ENCODE measurements at regions not wholly inside any gene's neighbourhood (a gene's known extent, or its start where the extent isn't known, plus 50 kb on each side); places are given as distances from the start of the nearest gene placed in this dataset.
"Not testable (repeated sequence)": the region's sequence is repeated elsewhere in the genome, so short reads cannot be mapped to it uniquely, and the experiment has no call there.

DNA sequence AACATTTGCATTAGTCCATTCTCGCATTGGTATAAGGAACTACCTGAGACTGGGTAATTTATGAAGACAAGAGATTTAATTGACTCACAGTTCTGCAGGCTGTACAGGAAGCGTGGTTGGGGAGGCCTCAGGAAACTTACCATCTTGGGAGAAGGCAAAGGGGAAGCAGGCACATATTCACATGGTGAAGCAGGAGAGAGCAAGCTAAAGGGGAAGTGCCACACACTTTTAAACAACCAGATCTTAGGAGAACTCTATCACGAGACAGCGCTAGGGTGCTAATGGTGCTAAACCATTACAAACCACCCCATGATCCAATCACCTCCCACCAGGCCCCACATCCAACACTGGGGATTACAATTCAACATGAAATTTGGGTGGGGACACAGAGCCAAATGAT is 201.7 kb upstream of the MGAT5 start:
- intact Hi-C loops (cut with DNase I) = no loop called here

DNA sequence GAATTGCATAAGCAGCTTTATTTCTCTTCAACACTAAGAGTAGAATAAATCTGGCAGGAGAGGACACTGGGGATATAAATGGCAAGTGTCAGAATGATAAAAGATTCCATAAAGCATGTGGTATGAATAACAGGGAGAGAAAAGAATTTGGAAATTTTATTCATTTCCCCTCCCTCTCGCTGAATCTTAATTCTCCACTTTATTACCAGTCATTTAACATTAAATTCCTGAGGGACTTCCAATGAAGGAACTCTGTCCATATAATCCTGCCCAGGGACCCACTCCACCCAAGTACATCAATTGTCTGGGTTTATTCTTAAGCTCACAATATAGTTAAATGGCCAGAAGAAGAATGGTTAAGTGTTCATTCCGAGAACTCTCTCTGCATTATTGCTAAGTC is 197.7 kb upstream of the MGAT5 start:
- no peak overlapping the region for H3K27ac ChIP-seq
- intact Hi-C loops (cut with DNase I) = no loop called here
- TF ChIP-seq, protein P1, sequence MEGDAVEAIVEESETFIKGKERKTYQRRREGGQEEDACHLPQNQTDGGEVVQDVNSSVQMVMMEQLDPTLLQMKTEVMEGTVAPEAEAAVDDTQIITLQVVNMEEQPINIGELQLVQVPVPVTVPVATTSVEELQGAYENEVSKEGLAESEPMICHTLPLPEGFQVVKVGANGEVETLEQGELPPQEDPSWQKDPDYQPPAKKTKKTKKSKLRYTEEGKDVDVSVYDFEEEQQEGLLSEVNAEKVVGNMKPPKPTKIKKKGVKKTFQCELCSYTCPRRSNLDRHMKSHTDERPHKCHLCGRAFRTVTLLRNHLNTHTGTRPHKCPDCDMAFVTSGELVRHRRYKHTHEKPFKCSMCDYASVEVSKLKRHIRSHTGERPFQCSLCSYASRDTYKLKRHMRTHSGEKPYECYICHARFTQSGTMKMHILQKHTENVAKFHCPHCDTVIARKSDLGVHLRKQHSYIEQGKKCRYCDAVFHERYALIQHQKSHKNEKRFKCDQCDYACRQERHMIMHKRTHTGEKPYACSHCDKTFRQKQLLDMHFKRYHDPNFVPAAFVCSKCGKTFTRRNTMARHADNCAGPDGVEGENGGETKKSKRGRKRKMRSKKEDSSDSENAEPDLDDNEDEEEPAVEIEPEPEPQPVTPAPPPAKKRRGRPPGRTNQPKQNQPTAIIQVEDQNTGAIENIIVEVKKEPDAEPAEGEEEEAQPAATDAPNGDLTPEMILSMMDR (IDR thresholded peaks at IDR 0.05) = no peak
- WGBS, 3 donors = 68 to 77% (median 74%) methylated on average over 2 of the region's 2 CpGs
- DNase-seq = no peak
- no peaks in the 10 kb centered on the region for H3K4me1 ChIP-seq
- H3K4me3 ChIP-seq = no peak overlapping the region
- no peaks in the 10 kb centered on the region for H3K9me3 ChIP-seq
- no peak for ATAC-seq
- H3K36me3 ChIP-seq (ENCODE audit: insufficient read depth in 1 of 2, low read depth in 1 of 2) = no peaks in the 10 kb centered on the region
- H3K27me3 ChIP-seq (ENCODE audit: insufficient read depth in 3 of 3, low read length in 2 of 3) = no peaks in the 10 kb centered on the region

More for the DNA sequence above, 201.7 kb upstream of the MGAT5 start:
- H3K27me3 ChIP-seq (ENCODE audit: insufficient read depth in 3 of 3, low read length in 2 of 3) = no peaks in the 10 kb centered on the region
- H3K9me3 ChIP-seq = no peaks in the 10 kb centered on the region
- WGBS, 3 donors = 83 to 90% (median 86%) methylated on average over 4 of the region's 4 CpGs
- H3K4me1 ChIP-seq = no peaks in the 10 kb centered on the region
- no peak overlapping the region for H3K4me3 ChIP-seq
- DNase-seq = no peak
- TF ChIP-seq, protein P1 (IDR thresholded peaks at IDR 0.05) = no peak
- no peaks in the 10 kb centered on the region for H3K36me3 ChIP-seq (ENCODE audit: insufficient read depth in 1 of 2, low read depth in 1 of 2)
- H3K27ac ChIP-seq = no peak overlapping the region
- ATAC-seq = no peak

DNA sequence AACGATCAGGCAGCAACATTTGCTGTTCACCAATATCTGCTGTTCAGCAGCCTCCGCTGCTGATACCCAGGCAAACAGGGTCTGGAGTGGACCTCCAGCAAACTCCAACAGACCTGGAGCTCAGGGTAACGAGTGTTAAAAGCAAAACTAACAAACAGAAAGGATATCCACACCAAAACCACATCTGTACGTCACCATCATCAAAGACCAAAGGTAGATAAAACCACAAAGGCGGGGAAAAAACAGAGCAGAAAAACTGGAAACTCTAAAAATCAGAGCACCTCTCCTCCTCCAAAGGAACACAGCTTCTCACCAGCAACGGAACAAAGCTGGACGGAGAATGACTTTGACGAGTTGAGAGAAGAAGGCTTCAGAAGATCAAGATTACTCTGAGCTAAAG is 192.8 kb upstream of the MGAT5 start:
- 85 to 86% (median 85%) methylated on average over 8 of the region's 8 CpGs for whole genome bisulfite sequencing, 3 donors

DNA sequence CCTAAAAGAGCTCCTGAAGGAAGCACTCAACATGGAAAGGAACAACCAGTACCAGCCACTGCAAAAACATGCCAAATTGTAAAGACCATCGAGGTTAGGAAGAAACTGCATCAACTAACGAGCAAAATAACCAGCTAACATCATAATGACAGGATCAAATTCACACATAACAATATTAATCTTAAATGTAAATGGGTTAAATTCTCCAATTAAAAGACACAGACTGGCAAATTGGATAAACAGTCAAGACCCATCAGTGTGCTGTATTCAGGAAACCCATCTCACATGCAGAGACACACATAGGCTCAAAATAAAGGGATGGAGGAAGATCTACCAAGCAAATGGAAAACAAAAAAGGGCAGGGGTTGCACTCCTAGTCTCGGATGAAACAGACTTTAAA is 191.6 kb upstream of the MGAT5 start:
- H3K4me1 ChIP-seq; H3K36me3 ChIP-seq (ENCODE audit: insufficient read depth in 1 of 2, low read depth in 1 of 2); intact Hi-C loops (cut with DNase I); H3K4me3 ChIP-seq; H3K9me3 ChIP-seq; ATAC-seq; H3K27me3 ChIP-seq (ENCODE audit: insufficient read depth in 3 of 3, low read length in 2 of 3); DNase-seq; H3K27ac ChIP-seq: not testable (repeated sequence)
- WGBS, 3 donors = 62 to 77% (median 62%) methylated on average over 2 to 3 of the region's 3 CpGs

More for the DNA sequence above, 192.8 kb upstream of the MGAT5 start:
- H3K4me3 ChIP-seq; H3K27me3 ChIP-seq (ENCODE audit: insufficient read depth in 3 of 3, low read length in 2 of 3); H3K4me1 ChIP-seq; intact Hi-C loops (cut with DNase I); H3K36me3 ChIP-seq (ENCODE audit: insufficient read depth in 1 of 2, low read depth in 1 of 2); H3K9me3 ChIP-seq; H3K27ac ChIP-seq; ATAC-seq; DNase-seq: not testable (repeated sequence)

DNA sequence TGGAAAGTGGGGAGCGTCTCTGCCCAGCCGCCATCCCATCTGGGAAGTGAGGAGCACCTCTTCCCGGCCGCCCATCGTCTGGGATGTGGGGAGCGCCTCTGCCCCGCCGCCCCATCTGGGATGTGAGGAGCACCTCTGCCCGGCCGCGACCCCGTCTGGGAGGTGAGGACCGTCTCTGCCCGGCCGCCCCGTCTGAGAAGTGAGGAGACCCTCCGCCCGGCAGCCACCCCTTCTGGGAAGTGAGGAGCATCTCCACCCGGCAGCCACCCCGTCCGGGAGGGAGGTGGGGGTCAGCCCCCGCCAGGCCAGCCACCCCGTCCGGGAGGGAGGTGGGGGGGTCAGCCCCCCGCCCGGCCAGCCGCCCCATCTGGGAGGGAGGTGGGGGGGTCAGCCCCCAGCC is 190.0 kb upstream of the MGAT5 start:
- intact Hi-C loops (cut with DNase I); H3K9me3 ChIP-seq; H3K4me3 ChIP-seq; ATAC-seq; H3K4me1 ChIP-seq; H3K27ac ChIP-seq; H3K27me3 ChIP-seq (ENCODE audit: insufficient read depth in 3 of 3, low read length in 2 of 3); H3K36me3 ChIP-seq (ENCODE audit: insufficient read depth in 1 of 2, low read depth in 1 of 2); DNase-seq: not testable (repeated sequence)
- WGBS, 3 donors = 95 to 98% (median 98%) methylated on average over 10 to 27 of the region's 27 CpGs

DNA sequence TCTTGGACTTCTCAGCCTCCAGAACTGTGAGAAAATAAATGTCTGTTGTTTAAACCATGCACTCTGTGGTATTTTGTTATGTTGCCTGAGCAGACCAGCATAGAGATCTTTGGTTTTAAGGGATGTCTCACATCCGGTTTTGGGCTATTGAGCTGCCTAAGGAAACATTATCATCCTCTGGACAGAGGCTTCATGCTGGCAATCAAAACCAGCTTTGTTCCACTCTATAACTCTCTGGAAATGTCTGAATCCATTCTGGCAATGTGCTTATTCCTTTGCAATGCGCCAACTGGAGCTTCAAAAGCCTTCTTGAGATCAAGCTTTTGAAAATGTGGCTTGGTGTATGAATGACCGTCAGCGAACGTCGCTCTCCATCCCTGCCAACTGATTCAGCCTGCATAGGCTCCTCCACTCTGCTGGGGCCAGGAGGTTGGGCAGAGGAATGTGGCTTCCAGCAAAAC is 183.6 kb upstream of the MGAT5 start:
- no peaks in the 10 kb centered on the region for H3K36me3 ChIP-seq (ENCODE audit: insufficient read depth in 1 of 2, low read depth in 1 of 2)
- H3K4me3 ChIP-seq = no peak overlapping the region
- intact Hi-C loops (cut with DNase I) = no loop called here

More for the DNA sequence above, 183.6 kb upstream of the MGAT5 start:
- Histone ChIP-seq H3K4me1 (no peaks in the 10 kb centered on the region), H3K9me3 (no peaks in the 10 kb centered on the region), H3K27me3 (ENCODE audit: insufficient read depth in 3 of 3, low read length in 2 of 3) (no peaks in the 10 kb centered on the region), H3K27ac (no peak overlapping the region)
- TF ChIP-seq, protein P1 (IDR thresholded peaks at IDR 0.05) = no peak
- DNase-seq (no peak), ATAC-seq (no peak)
- WGBS, 3 donors = 66 to 79% (median 69%) methylated on average over 6 of the region's 6 CpGs

Data from psoas muscle (tissue), 7 donors.